ENCODE measurements at regions not wholly inside any gene's neighbourhood (a gene's known extent, or its start where the extent isn't known, plus 50 kb on each side); places are given as distances from the start of the nearest gene placed in this dataset.

DNA sequence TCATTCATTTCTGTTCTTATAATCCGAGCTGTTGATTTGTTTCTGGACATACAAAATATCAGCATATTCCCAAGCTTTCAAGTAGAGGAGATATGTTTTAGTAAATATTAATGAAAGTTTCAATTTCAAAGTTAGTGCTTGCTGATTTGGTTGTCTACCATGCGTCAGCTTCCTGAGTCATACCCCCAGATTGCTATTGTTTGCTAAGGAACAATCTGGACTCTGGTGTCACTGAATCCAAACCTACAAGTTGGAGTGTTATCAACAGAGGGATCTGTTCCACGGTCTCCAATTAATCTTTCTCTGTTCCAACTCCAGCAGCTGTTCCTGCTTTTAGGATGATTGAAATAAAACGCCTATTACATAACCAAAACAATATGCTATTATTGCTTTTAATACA lies 96.1 kb upstream of the FAM9A start:
- Histone ChIP-seq H3K9ac (ENCODE audit: low read length) (no peak overlapping the region), H3K4me2 (ENCODE audit: low read depth, low read length, poor library complexity, severe bottlenecking) (no peak overlapping the region), H3K27me3 (ENCODE audit: low read length) (no peaks in the 10 kb centered on the region)

DNA sequence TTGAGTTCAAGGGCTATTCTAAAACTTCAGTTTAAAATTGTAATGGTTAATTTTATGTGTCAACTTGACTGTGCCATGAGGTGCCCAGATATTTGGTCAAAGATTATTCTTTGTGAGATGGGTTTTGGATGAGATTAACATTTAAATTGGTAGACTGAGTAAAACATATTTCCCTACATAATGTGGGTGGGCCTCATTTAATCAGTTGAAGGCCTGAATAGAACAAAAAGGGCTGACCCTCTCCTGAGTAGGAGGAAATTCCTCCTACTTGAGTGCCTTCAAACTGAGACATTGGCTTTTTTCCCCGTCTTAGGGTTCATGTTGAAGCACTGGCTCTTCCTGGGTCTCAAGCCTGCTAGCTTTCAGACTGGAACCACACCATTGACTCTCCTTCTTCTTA lies 89.6 kb upstream of the FAM9A start:
- no peaks in the 10 kb centered on the region for H3K9me2 ChIP-seq (replicated peaks; ENCODE audit: insufficient read depth, low read length)
- H3K4me1 ChIP-seq (ENCODE audit: low read length), result no peaks in the 10 kb centered on the region
- no peaks in the 10 kb centered on the region for H3K9me3 ChIP-seq (ENCODE audit: low read length)
- H3K9ac ChIP-seq (ENCODE audit: low read length), result no peak overlapping the region
- no peak overlapping the region for H2AFZ ChIP-seq (ENCODE audit: low read length)
- H3K27ac ChIP-seq (ENCODE audit: low read length), result no peak overlapping the region
- H4K20me1 ChIP-seq (ENCODE audit: insufficient read depth, low read depth, low read length), result no peaks in the 10 kb centered on the region
- no peak overlapping the region for H3K4me2 ChIP-seq (ENCODE audit: low read depth, low read length, poor library complexity, severe bottlenecking)
- H3K27me3 ChIP-seq (ENCODE audit: low read length), result no peaks in the 10 kb centered on the region
- no peaks in the 10 kb centered on the region for H3K36me3 ChIP-seq (ENCODE audit: insufficient read depth, low read length)
- no peak overlapping the region for H3K4me3 ChIP-seq (ENCODE audit: low read length)
- no peak for DNase-seq
- no peaks in the 10 kb centered on the region for H3K79me2 ChIP-seq (ENCODE audit: low read length)

More for the DNA sequence above, 96.1 kb upstream of the FAM9A start:
- Histone ChIP-seq H3K4me1 (ENCODE audit: low read length) (no peaks in the 10 kb centered on the region), H3K4me3 (ENCODE audit: low read length) (no peak overlapping the region), H3K9me3 (ENCODE audit: low read length) (no peaks in the 10 kb centered on the region), H3K36me3 (ENCODE audit: insufficient read depth, low read length) (no peaks in the 10 kb centered on the region), H3K79me2 (ENCODE audit: low read length) (no peaks in the 10 kb centered on the region), H4K20me1 (ENCODE audit: insufficient read depth, low read depth, low read length) (no peaks in the 10 kb centered on the region), H3K27ac (ENCODE audit: low read length) (no peak overlapping the region), H3K9me2 (replicated peaks; ENCODE audit: insufficient read depth, low read length) (no peaks in the 10 kb centered on the region), H2AFZ (ENCODE audit: low read length) (no peak overlapping the region)
- DNase-seq, result no peak

DNA sequence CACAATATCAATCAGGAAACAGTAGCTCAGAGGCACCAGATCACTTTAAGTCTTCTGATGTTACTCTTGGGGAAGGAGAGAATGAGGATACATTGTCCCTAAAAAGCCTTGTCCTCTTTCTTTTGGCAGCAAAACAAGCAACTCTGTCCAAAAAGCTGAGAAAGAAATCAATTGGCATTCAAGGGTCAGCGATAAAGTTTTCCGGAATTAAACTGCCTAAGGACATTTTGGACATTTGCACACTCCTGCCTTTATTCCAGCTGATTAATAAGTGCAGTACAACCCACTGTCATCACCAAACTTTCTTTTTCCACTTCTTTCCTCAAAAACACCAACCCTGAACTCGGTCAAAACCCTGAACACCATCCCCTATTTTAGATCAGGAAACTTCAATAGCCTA lies 85.8 kb upstream of the FAM9A start:
- H3K4me3 ChIP-seq (ENCODE audit: low read length), result no peak overlapping the region

DNA sequence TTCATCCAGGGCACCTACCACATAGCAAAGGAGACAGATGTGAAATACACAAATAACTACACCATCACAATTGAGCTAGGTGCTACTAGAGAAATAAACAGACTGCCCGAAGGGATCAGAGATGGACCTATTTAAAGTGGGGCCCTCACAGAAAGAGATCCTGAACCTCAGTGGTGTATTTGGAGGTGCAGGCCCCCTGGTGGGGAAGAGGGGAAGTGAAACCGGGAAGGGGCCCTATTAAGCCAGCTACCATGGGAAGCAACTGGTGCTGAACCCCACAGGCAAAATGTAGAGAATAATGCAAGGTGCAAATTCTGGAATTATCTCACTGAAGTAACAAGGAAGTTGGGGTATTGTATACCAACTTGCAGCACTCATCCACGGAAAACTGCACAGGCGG lies 78.6 kb upstream of the FAM9A start:
- Histone ChIP-seq H3K4me3 (ENCODE audit: low read length) (no peak overlapping the region), H3K9me2 (replicated peaks; ENCODE audit: insufficient read depth, low read length) (no peaks in the 10 kb centered on the region), H3K9ac (ENCODE audit: low read length) (no peak overlapping the region), H3K9me3 (ENCODE audit: low read length) (no peaks in the 10 kb centered on the region), H3K27me3 (ENCODE audit: low read length) (no peaks in the 10 kb centered on the region), H2AFZ (ENCODE audit: low read length) (no peak overlapping the region), H3K79me2 (ENCODE audit: low read length) (no peaks in the 10 kb centered on the region), H4K20me1 (ENCODE audit: insufficient read depth, low read depth, low read length) (no peaks in the 10 kb centered on the region), H3K27ac (ENCODE audit: low read length) (no peak overlapping the region), H3K36me3 (ENCODE audit: insufficient read depth, low read length) (no peaks in the 10 kb centered on the region), H3K4me1 (ENCODE audit: low read length) (no peaks in the 10 kb centered on the region), H3K4me2 (ENCODE audit: low read depth, low read length, poor library complexity, severe bottlenecking) (no peak overlapping the region)
- DNase-seq, result peak; percentile 72

More for the DNA sequence above, 85.8 kb upstream of the FAM9A start:
- no peaks in the 10 kb centered on the region for H3K36me3 ChIP-seq (ENCODE audit: insufficient read depth, low read length)
- no peak overlapping the region for H3K9ac ChIP-seq (ENCODE audit: low read length)
- no peak overlapping the region for H2AFZ ChIP-seq (ENCODE audit: low read length)
- DNase-seq, result no peak
- H3K4me1 ChIP-seq (ENCODE audit: low read length), result no peaks in the 10 kb centered on the region
- no peak overlapping the region for H3K4me2 ChIP-seq (ENCODE audit: low read depth, low read length, poor library complexity, severe bottlenecking)
- H3K9me3 ChIP-seq (ENCODE audit: low read length), result no peaks in the 10 kb centered on the region
- no peaks in the 10 kb centered on the region for H3K9me2 ChIP-seq (replicated peaks; ENCODE audit: insufficient read depth, low read length)
- H3K79me2 ChIP-seq (ENCODE audit: low read length), result no peaks in the 10 kb centered on the region
- H4K20me1 ChIP-seq (ENCODE audit: insufficient read depth, low read depth, low read length), result no peaks in the 10 kb centered on the region
- no peaks in the 10 kb centered on the region for H3K27me3 ChIP-seq (ENCODE audit: low read length)
- H3K27ac ChIP-seq (ENCODE audit: low read length), result no peak overlapping the region

DNA sequence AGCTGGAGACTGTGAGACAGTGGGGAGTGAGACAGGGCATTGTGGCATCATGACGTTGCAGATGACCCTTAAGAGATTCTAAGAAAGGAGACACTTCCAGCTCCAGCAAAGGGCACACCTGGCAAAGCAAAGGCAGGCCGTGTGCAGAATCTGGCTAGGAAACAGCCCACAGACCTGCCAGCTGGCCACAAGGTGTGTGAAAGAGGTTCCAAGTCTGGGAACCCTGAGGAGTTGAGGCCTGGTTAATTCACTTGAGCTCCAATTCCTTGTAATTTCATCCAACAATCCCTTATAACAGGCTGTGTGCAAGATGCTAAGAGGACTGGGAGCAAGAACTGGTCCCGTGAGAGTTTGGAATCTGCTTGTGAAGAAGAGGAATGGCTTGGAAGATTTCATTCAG lies 72.8 kb upstream of the FAM9A start:
- Histone ChIP-seq H3K27me3 (ENCODE audit: low read length) (no peaks in the 10 kb centered on the region), H3K4me3 (ENCODE audit: low read length) (no peak overlapping the region), H4K20me1 (ENCODE audit: insufficient read depth, low read depth, low read length) (no peaks in the 10 kb centered on the region), H3K9me3 (ENCODE audit: low read length) (no peaks in the 10 kb centered on the region), H3K9me2 (replicated peaks; ENCODE audit: insufficient read depth, low read length) (no peaks in the 10 kb centered on the region), H3K4me2 (ENCODE audit: low read depth, low read length, poor library complexity, severe bottlenecking) (no peak overlapping the region), H3K79me2 (ENCODE audit: low read length) (no peaks in the 10 kb centered on the region), H3K9ac (ENCODE audit: low read length) (no peak overlapping the region), H3K27ac (ENCODE audit: low read length) (no peak overlapping the region), H2AFZ (ENCODE audit: low read length) (no peak overlapping the region), H3K4me1 (ENCODE audit: low read length) (no peaks in the 10 kb centered on the region), H3K36me3 (ENCODE audit: insufficient read depth, low read length) (no peaks in the 10 kb centered on the region)
- no peak for DNase-seq

DNA sequence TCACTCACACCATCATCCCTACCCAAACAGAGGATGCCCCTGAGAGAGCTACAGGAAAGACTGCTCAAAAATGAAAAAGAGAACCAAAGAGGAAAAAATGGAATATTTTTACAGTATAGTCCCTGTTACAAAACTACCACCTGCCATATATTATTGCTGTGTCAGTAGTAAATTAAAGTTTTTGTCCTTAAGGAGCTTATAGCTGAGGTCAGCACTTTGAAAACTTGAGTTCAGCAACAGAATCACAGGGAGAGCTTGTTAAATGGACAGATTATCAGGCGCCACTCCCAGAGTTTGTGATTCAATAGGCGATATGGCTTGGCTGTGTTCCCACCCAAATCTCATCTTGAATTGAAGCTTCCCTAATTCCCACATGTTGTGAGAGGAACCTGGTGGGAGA lies 71.9 kb upstream of the FAM9A start:
- Histone ChIP-seq H3K79me2 (ENCODE audit: low read length) (no peaks in the 10 kb centered on the region), H2AFZ (ENCODE audit: low read length) (no peak overlapping the region), H3K27me3 (ENCODE audit: low read length) (no peaks in the 10 kb centered on the region), H3K9ac (ENCODE audit: low read length) (no peak overlapping the region), H3K36me3 (ENCODE audit: insufficient read depth, low read length) (no peaks in the 10 kb centered on the region), H3K4me2 (ENCODE audit: low read depth, low read length, poor library complexity, severe bottlenecking) (no peak overlapping the region), H3K9me3 (ENCODE audit: low read length) (no peaks in the 10 kb centered on the region), H4K20me1 (ENCODE audit: insufficient read depth, low read depth, low read length) (no peaks in the 10 kb centered on the region), H3K27ac (ENCODE audit: low read length) (no peak overlapping the region), H3K4me3 (ENCODE audit: low read length) (no peak overlapping the region), H3K4me1 (ENCODE audit: low read length) (no peaks in the 10 kb centered on the region), H3K9me2 (replicated peaks; ENCODE audit: insufficient read depth, low read length) (no peaks in the 10 kb centered on the region)
- no peak for DNase-seq

DNA sequence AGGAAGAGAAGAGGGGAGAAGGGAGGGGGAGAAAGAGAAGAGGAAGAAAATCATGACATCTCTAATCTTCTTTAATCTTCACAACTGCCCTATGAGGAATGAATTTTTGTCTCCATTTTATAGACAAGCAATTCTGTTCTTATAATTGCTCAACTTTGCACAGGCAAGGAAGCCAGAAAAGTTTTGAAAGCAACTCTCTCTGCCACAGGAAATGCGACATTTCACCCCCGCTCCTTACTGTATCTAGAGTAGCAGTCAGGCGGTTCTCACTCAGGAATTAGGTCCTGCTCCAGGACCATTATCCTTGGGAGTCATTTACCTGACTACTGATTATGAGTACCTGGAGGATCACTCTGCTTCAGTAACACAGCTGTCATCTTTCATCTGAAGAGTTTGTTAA lies 69.2 kb upstream of the FAM9A start:
- no peak for DNase-seq
- H2AFZ ChIP-seq (ENCODE audit: low read length), result no peak overlapping the region
- H3K4me1 ChIP-seq (ENCODE audit: low read length), result no peaks in the 10 kb centered on the region
- H3K36me3 ChIP-seq (ENCODE audit: insufficient read depth, low read length), result no peaks in the 10 kb centered on the region
- no peak overlapping the region for H3K9ac ChIP-seq (ENCODE audit: low read length)
- H3K9me3 ChIP-seq (ENCODE audit: low read length), result no peaks in the 10 kb centered on the region
- H3K4me2 ChIP-seq (ENCODE audit: low read depth, low read length, poor library complexity, severe bottlenecking), result no peak overlapping the region
- no peak overlapping the region for H3K4me3 ChIP-seq (ENCODE audit: low read length)
- H4K20me1 ChIP-seq (ENCODE audit: insufficient read depth, low read depth, low read length), result no peaks in the 10 kb centered on the region
- no peaks in the 10 kb centered on the region for H3K9me2 ChIP-seq (replicated peaks; ENCODE audit: insufficient read depth, low read length)
- no peaks in the 10 kb centered on the region for H3K79me2 ChIP-seq (ENCODE audit: low read length)
- no peaks in the 10 kb centered on the region for H3K27me3 ChIP-seq (ENCODE audit: low read length)
- no peak overlapping the region for H3K27ac ChIP-seq (ENCODE audit: low read length)

DNA sequence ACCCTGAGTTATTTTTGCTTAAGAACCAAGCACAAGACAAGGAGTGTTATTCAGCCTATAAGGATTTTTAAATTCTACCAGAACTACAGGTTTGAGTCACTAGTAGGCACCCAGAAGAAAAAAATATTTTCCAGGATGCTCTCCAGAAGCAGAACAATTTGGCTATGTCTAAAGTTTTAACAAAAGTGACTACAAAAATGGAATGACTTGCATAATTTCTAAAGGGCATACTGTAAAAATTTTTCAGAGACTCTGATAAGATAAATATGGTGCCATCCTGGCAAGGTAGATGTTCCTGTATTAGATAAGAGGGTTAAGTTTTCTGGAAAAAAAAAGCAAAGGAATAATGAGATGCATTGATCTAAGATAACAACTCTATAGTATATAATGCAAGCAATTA lies 68.6 kb upstream of the FAM9A start:
- no peak overlapping the region for H3K27ac ChIP-seq (ENCODE audit: low read length)
- no peaks in the 10 kb centered on the region for H4K20me1 ChIP-seq (ENCODE audit: insufficient read depth, low read depth, low read length)
- no peaks in the 10 kb centered on the region for H3K4me1 ChIP-seq (ENCODE audit: low read length)
- no peaks in the 10 kb centered on the region for H3K9me2 ChIP-seq (replicated peaks; ENCODE audit: insufficient read depth, low read length)
- no peak overlapping the region for H3K4me2 ChIP-seq (ENCODE audit: low read depth, low read length, poor library complexity, severe bottlenecking)
- H3K79me2 ChIP-seq (ENCODE audit: low read length), result no peaks in the 10 kb centered on the region
- H3K36me3 ChIP-seq (ENCODE audit: insufficient read depth, low read length), result no peaks in the 10 kb centered on the region
- H3K9me3 ChIP-seq (ENCODE audit: low read length), result no peaks in the 10 kb centered on the region
- no peak overlapping the region for H2AFZ ChIP-seq (ENCODE audit: low read length)
- no peak overlapping the region for H3K9ac ChIP-seq (ENCODE audit: low read length)
- H3K27me3 ChIP-seq (ENCODE audit: low read length), result no peaks in the 10 kb centered on the region
- no peak for DNase-seq
- H3K4me3 ChIP-seq (ENCODE audit: low read length), result no peak overlapping the region

DNA sequence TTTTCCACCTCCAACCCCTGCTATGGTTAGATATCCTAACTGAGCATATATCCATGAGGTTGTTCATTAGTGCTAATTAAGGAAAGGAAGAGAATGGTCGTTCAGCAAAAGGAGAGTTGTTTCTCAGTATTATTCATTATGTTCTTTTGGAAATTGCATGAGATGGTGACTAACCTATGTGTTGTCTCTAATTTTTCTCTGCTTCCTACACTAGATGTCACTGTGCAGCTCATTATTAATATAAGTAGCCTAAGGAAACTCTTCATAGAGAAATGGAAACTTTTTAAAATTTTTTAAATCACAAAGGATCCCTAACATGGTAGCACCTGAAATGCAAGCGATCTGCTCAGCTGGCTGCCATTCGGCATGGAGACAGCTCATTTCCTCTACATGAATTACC lies 67.7 kb upstream of the FAM9A start:
- Histone ChIP-seq H3K9ac (ENCODE audit: low read length) (no peak overlapping the region), H3K4me2 (ENCODE audit: low read depth, low read length, poor library complexity, severe bottlenecking) (no peak overlapping the region), H2AFZ (ENCODE audit: low read length) (no peak overlapping the region)

More for the DNA sequence above, 67.7 kb upstream of the FAM9A start:
- no peak overlapping the region for H3K27ac ChIP-seq (ENCODE audit: low read length)
- no peaks in the 10 kb centered on the region for H3K27me3 ChIP-seq (ENCODE audit: low read length)
- no peaks in the 10 kb centered on the region for H4K20me1 ChIP-seq (ENCODE audit: insufficient read depth, low read depth, low read length)
- H3K36me3 ChIP-seq (ENCODE audit: insufficient read depth, low read length), result no peaks in the 10 kb centered on the region
- DNase-seq, result peak; percentile 44
- H3K9me2 ChIP-seq (replicated peaks; ENCODE audit: insufficient read depth, low read length), result no peaks in the 10 kb centered on the region
- H3K79me2 ChIP-seq (ENCODE audit: low read length), result no peaks in the 10 kb centered on the region
- no peaks in the 10 kb centered on the region for H3K4me1 ChIP-seq (ENCODE audit: low read length)
- H3K9me3 ChIP-seq (ENCODE audit: low read length), result no peaks in the 10 kb centered on the region
- no peak overlapping the region for H3K4me3 ChIP-seq (ENCODE audit: low read length)
